Breast epithelium (tissue), 4 donors: ENCODE measurements at regions not wholly inside any gene's neighbourhood (a gene's known extent, or its start where the extent isn't known, plus 50 kb on each side); places are given as distances from the start of the nearest gene placed in this dataset.

Experiments
- DNase-seq, 2 donors: peaks; one replicate each; pipeline ENCODE4 v3.0.0-alpha.2; 2019; ENCODE audit warnings: low spot score in 2 of 2
- H3K27ac ChIP-seq, 2 donors: fragments of 200-600 bp; sonication (generic) in 1 of 2; one replicate each; pipeline ENCODE4 v1.5.1; 2016 to 2019; ENCODE audit warnings: mild to moderate bottlenecking in 1 of 2
- H3K27me3 ChIP-seq, 2 donors: fragments of 200-600 bp; sonication (generic) in 1 of 2; one replicate each; pipeline versions ENCODE4 v1.5.1 to v1.6.0; 2017 to 2019; ENCODE audit warnings: control low read depth in 1 of 2, mild to moderate bottlenecking in 1 of 2
- H3K36me3 ChIP-seq: fragments of 200-600 bp; one replicate; pipeline ENCODE4 v1.5.1; 2019
- H3K4me1 ChIP-seq, 2 donors: fragments of 200-600 bp; sonication (generic); one replicate each; pipeline ENCODE4 v1.5.1; 2016 to 2019; ENCODE audit warnings: control low read depth in 1 of 2
- H3K4me3 ChIP-seq, 3 donors: fragments of 200-600 bp; sonication (generic); 1 replicate in 2 of 3; 2 replicates in 1 of 3; pipeline ENCODE4 v1.5.1; 2016 to 2019; ENCODE audit warnings: mild to moderate bottlenecking in 3 of 3, moderate library complexity in 2 of 3
- H3K9me3 ChIP-seq, 2 donors: fragments of 200-600 bp; sonication (generic) in 1 of 2; one replicate each; pipeline ENCODE4 v1.5.1; 2016 to 2019; ENCODE audit warnings: control low read depth in 1 of 2
- CTCF ChIP-seq, 3 donors: fragments of 450-650 bp; IDR thresholded peaks; one replicate each; pipeline ENCODE4 v1.5.1; 2016 to 2017; ENCODE audit warnings: antibody characterized with exemption in 3 of 3, mild to moderate bottlenecking in 3 of 3, moderate library complexity in 3 of 3
- POLR2A ChIP-seq: fragments of 450-650 bp; IDR thresholded peaks from one replicate; pipeline ENCODE4 v1.6.1; 2016; ENCODE audit warnings: antibody characterized with exemption, mild to moderate bottlenecking, moderate library complexity
- POLR2AphosphoS5 ChIP-seq, 3 donors: sonication (generic); formaldehyde crosslinking; IDR thresholded peaks; one replicate each; pipeline ENCODE4 v1.6.1; 2017; ENCODE audit warnings: antibody characterized with exemption in 3 of 3
- intact Hi-C: fragments of 100-400 bp; cut with DNase I; formaldehyde crosslinking; loops from one replicate; pipeline ENCODE4 v1.15.1; 2023; ENCODE audit warnings: low total_unique reads

- no peak for TF ChIP-seq POLR2A
- TF ChIP-seq CTCF (IDR thresholded peaks at IDR 0.05): no peak
- TF ChIP-seq POLR2AphosphoS5 (IDR thresholded peaks at IDR 0.05): no peak
- intact Hi-C loops: no loop called here
- no peaks in the 10 kb centered on the region for H3K36me3 ChIP-seq
- H3K4me3 ChIP-seq: no peak overlapping the region
- no peak for DNase-seq
- H3K4me1 ChIP-seq: no peaks in the 10 kb centered on the region
- H3K27me3 ChIP-seq: no peaks in the 10 kb centered on the region
- H3K9me3 ChIP-seq: no peaks in the 10 kb centered on the region
- H3K27ac ChIP-seq: no peak overlapping the region
Measured at GRCh38 chr5:143653766-143654282, 158.1 kb upstream of the HMHB1 start.

- TF ChIP-seq POLR2AphosphoS5 (IDR thresholded peaks at IDR 0.05) (no peak), POLR2A (no peak), CTCF (IDR thresholded peaks at IDR 0.05) (no peak)
- H3K9me3 ChIP-seq: no peaks in the 10 kb centered on the region
- no peaks in the 10 kb centered on the region for H3K4me1 ChIP-seq
- no peak for DNase-seq
- intact Hi-C loops: no loop called here
- no peak overlapping the region for H3K27ac ChIP-seq
- no peak overlapping the region for H3K4me3 ChIP-seq
- H3K36me3 ChIP-seq: no peaks in the 10 kb centered on the region
- H3K27me3 ChIP-seq: no peaks in the 10 kb centered on the region
Measured at GRCh38 chr5:143653256-143653655, 158.7 kb upstream of the HMHB1 start.

GRCh38 chr5:143652108-143652700 is 159.8 kb upstream of the HMHB1 start:
- Histone ChIP-seq H3K4me1 (no peaks in the 10 kb centered on the region), H3K9me3 (no peaks in the 10 kb centered on the region), H3K4me3 (no peak overlapping the region), H3K27me3 (no peaks in the 10 kb centered on the region), H3K36me3 (no peaks in the 10 kb centered on the region), H3K27ac (no peak overlapping the region)
- TF ChIP-seq POLR2A (no peak), CTCF (IDR thresholded peaks at IDR 0.05) (no peak)
- intact Hi-C loops: no loop called here
- no peak for DNase-seq

GRCh38 chr5:143649937-143650621 is 161.9 kb upstream of the HMHB1 start:
- Histone ChIP-seq H3K27me3 (no peaks in the 10 kb centered on the region), H3K27ac (no peak overlapping the region), H3K9me3 (no peaks in the 10 kb centered on the region), H3K36me3 (no peaks in the 10 kb centered on the region), H3K4me3 (no peak overlapping the region), H3K4me1 (no peaks in the 10 kb centered on the region)
- DNase-seq: no peak
- intact Hi-C loops: no loop called here
- TF ChIP-seq POLR2AphosphoS5 (IDR thresholded peaks at IDR 0.05): no peak
- no peak for TF ChIP-seq POLR2A

- Histone ChIP-seq H3K36me3 (no peaks in the 10 kb centered on the region), H3K9me3 (no peaks in the 10 kb centered on the region), H3K4me3 (no peak overlapping the region), H3K4me1 (no peaks in the 10 kb centered on the region), H3K27ac (no peak overlapping the region), H3K27me3 (no peaks in the 10 kb centered on the region)
- TF ChIP-seq CTCF (IDR thresholded peaks at IDR 0.05) (no peak), POLR2AphosphoS5 (IDR thresholded peaks at IDR 0.05) (no peak)
- no peak for DNase-seq
- intact Hi-C loops: no loop called here
Measured at GRCh38 chr5:143648696-143649095, 163.3 kb upstream of the HMHB1 start.
